IMR-90 (cell line): ENCODE measurements at regions not wholly inside any gene's neighbourhood (a gene's known extent, or its start where the extent isn't known, plus 50 kb on each side); places are given as distances from the start of the nearest gene placed in this dataset.

Experiments
- ATAC-seq: fragments of 200-7000 bp; cut with Tn5 transposase; 2 replicates; pipeline ENCODE4 v1.9.1; 2020; ENCODE audit warnings: low read depth, mild to moderate bottlenecking, moderate library complexity
- BruUV-seq: library from RNA; stranded (reverse); fragments of 400-500 nt; replicated peaks from 2 replicates; lab custom pipeline; 2021; lab: Mats Ljungman, UMichigan
- CTCF ChIA-PET: fragments of 300-600 bp; formaldehyde crosslinking; extraction: SDS; loops from one replicate; lab custom pipeline; 2021; ENCODE audit warnings: antibody characterized with exemption; lab: Yijun Ruan, JAX
- POLR2A ChIA-PET: fragments of 300-600 bp; sonication (Branson Sonifier 250); formaldehyde crosslinking; loops from one replicate; lab custom pipeline; 2022; ENCODE audit warnings: antibody characterized with exemption; ENCODE audit not compliant: unreplicated experiment; lab: Charles Lee
- DNase-seq: peaks from one replicate; pipeline ENCODE4 v3.0.0; 2013
- H2AFZ ChIP-seq: replicated peaks from 2 replicates; pipeline ENCODE3; 2013; ENCODE audit warnings: low read length, mild to moderate bottlenecking; ENCODE audit not compliant: poor library complexity
- H2AK5ac ChIP-seq: 2 replicates; pipeline ENCODE4 v1.6.1; 2013; ENCODE audit warnings: low read depth, low read length, inconsistent platforms
- H2AK9ac ChIP-seq: replicated peaks from 2 replicates; pipeline ENCODE3; 2013; ENCODE audit warnings: mild to moderate bottlenecking, low read depth, low read length, moderate library complexity; ENCODE audit not compliant: poor library complexity
- H2BK120ac ChIP-seq: 2 replicates; pipeline ENCODE4 v1.6.1; 2013; ENCODE audit warnings: low read depth, low read length, inconsistent platforms
- H2BK15ac ChIP-seq: 3 replicates; pipeline ENCODE4 v1.6.1; 2013; ENCODE audit warnings: low read depth, low read length, inconsistent platforms
- H2BK20ac ChIP-seq: 2 replicates; pipeline ENCODE4 v1.6.1; 2013; ENCODE audit warnings: low read depth, mild to moderate bottlenecking, inconsistent platforms, low read length, moderate library complexity
- H2BK5ac ChIP-seq: 2 replicates; pipeline ENCODE4 v1.6.1; 2013; ENCODE audit warnings: mild to moderate bottlenecking, low read depth, low read length, inconsistent platforms; ENCODE audit not compliant: poor library complexity, severe bottlenecking
- H3K14ac ChIP-seq: replicated peaks from 2 replicates; pipeline ENCODE4 v1.6.1; 2013; ENCODE audit warnings: low read depth, low read length, inconsistent platforms
- H3K18ac ChIP-seq: 2 replicates; pipeline ENCODE4 v1.6.1; 2013; ENCODE audit warnings: low read depth, low read length, control low read depth
- H3K23ac ChIP-seq: 2 replicates; pipeline ENCODE4 v1.6.1; 2013; ENCODE audit warnings: low read depth, low read length, inconsistent platforms
- H3K27ac ChIP-seq: 2 replicates; pipeline ENCODE4 v1.5.1; 2013; ENCODE audit warnings: mild to moderate bottlenecking, control low read depth, low read length; ENCODE audit not compliant: insufficient read depth
- H3K27me3 ChIP-seq: 2 replicates; pipeline ENCODE4 v1.6.1; 2013; ENCODE audit warnings: low read length; ENCODE audit not compliant: control insufficient read depth, insufficient read depth
- H3K36me3 ChIP-seq: 2 replicates; pipeline ENCODE4 v1.6.1; 2013; ENCODE audit warnings: low read length, mixed read lengths; ENCODE audit not compliant: control insufficient read depth, insufficient read depth
- H3K4ac ChIP-seq: 2 replicates; pipeline ENCODE4 v1.6.1; 2013; ENCODE audit warnings: low read depth, low read length, inconsistent platforms
- H3K4me1 ChIP-seq: 2 replicates; pipeline ENCODE4 v1.6.1; 2013; ENCODE audit warnings: low read length, mixed read lengths; ENCODE audit not compliant: control insufficient read depth, insufficient read depth
- H3K4me2 ChIP-seq: 2 replicates; pipeline ENCODE4 v1.6.1; 2013; ENCODE audit warnings: low read depth, mild to moderate bottlenecking, control low read depth, low read length, moderate library complexity
- H3K4me3 ChIP-seq: 2 replicates; pipeline ENCODE4 v1.5.1; 2013; ENCODE audit warnings: low read depth, mild to moderate bottlenecking, control low read depth, low read length, moderate library complexity; ENCODE audit not compliant: insufficient read depth
- H3K56ac ChIP-seq: 2 replicates; pipeline ENCODE4 v1.6.1; 2013; ENCODE audit warnings: low read length, inconsistent platforms; ENCODE audit not compliant: insufficient read depth; ENCODE audit errors: extremely low read depth
- H3K79me1 ChIP-seq, 2 experiments: 2 replicates each; pipeline ENCODE4 v1.6.1; 2013; ENCODE audit warnings: low read length in 2 of 2, inconsistent platforms in 1 of 2, low read depth in 1 of 2
- H3K9ac ChIP-seq: 2 replicates; pipeline ENCODE4 v1.6.1; 2013; ENCODE audit warnings: low read depth, low read length, control low read depth
- H3K9me1 ChIP-seq: 2 replicates; pipeline ENCODE4 v1.6.1; 2013; ENCODE audit warnings: low read length, inconsistent platforms; ENCODE audit not compliant: insufficient read depth
- H3K9me3 ChIP-seq: 2 replicates; pipeline ENCODE4 v1.6.1; 2013; ENCODE audit warnings: low read length; ENCODE audit not compliant: control insufficient read depth, insufficient read depth
- H4K20me1 ChIP-seq: 2 replicates; pipeline ENCODE4 v1.6.1; 2013; ENCODE audit warnings: low read length, inconsistent platforms; ENCODE audit not compliant: insufficient read depth
- H4K5ac ChIP-seq: 2 replicates; pipeline ENCODE4 v1.6.1; 2013; ENCODE audit warnings: mild to moderate bottlenecking, low read depth, low read length, control low read depth
- H4K8ac ChIP-seq, 2 experiments: 2 replicates each; pipeline ENCODE4 v1.6.1; 2013; ENCODE audit warnings: low read depth in 2 of 2, low read length in 2 of 2, control low read depth in 1 of 2, inconsistent platforms in 1 of 2
- H4K91ac ChIP-seq: 2 replicates; pipeline ENCODE4 v1.6.1; 2013; ENCODE audit warnings: low read depth, low read length, inconsistent platforms; ENCODE audit not compliant: insufficient read depth
- BHLHE40 ChIP-seq: fragments of 150-350 bp; IDR thresholded peaks from 2 replicates; pipeline ENCODE4 v1.6.1; 2016; ENCODE audit warnings: mild to moderate bottlenecking, low read depth, low read length
- CEBPB ChIP-seq: IDR thresholded peaks from 2 replicates; pipeline ENCODE4 v1.6.1; 2012; ENCODE audit warnings: low read depth, low read length, improper control_type of control experiment
- CHD1 ChIP-seq: IDR thresholded peaks from 2 replicates; pipeline ENCODE4 v1.6.1; 2012; ENCODE audit warnings: low read depth, low read length, improper control_type of control experiment
- FOS ChIP-seq: fragments of 150-350 bp; IDR thresholded peaks from 2 replicates; pipeline ENCODE4 v1.6.1; 2016; ENCODE audit warnings: low read depth, low read length
- MAFK ChIP-seq: IDR thresholded peaks from 2 replicates; pipeline ENCODE4 v1.6.1; 2012; ENCODE audit warnings: low read depth, low read length, improper control_type of control experiment
- MAZ ChIP-seq: IDR thresholded peaks from 2 replicates; pipeline ENCODE4 v1.6.1; 2012; ENCODE audit warnings: low read depth, mild to moderate bottlenecking, low read length, improper control_type of control experiment, moderate library complexity, borderline replicate concordance
- MXI1 ChIP-seq: IDR thresholded peaks from 2 replicates; pipeline ENCODE4 v1.6.1; 2012; ENCODE audit warnings: low read depth, mild to moderate bottlenecking, low read length, moderate library complexity, borderline replicate concordance
- NFE2L2 ChIP-seq: fragments of 150-350 bp; IDR thresholded peaks from 2 replicates; pipeline ENCODE4 v1.6.1; 2016; ENCODE audit warnings: low read depth, mild to moderate bottlenecking, low read length
- POLR2A ChIP-seq: IDR thresholded peaks from 2 replicates; pipeline ENCODE4 v1.6.1; 2012; ENCODE audit warnings: mild to moderate bottlenecking, low read depth, low read length
- RAD21 ChIP-seq: IDR thresholded peaks from 2 replicates; pipeline ENCODE4 v1.6.1; 2012; ENCODE audit warnings: low read length, improper control_type of control experiment
- RCOR1 ChIP-seq: IDR thresholded peaks from 2 replicates; pipeline ENCODE4 v1.6.1; 2012; ENCODE audit warnings: mild to moderate bottlenecking, low read length, improper control_type of control experiment; ENCODE audit not compliant: insufficient replicate concordance
- RFX5 ChIP-seq: IDR thresholded peaks from 2 replicates; pipeline ENCODE4 v1.8.0; 2012; ENCODE audit warnings: low read depth, mild to moderate bottlenecking, low read length, moderate library complexity
- SMC3 ChIP-seq: fragments of 150-350 bp; IDR thresholded peaks from 2 replicates; pipeline ENCODE4 v1.6.1; 2016; ENCODE audit warnings: low read depth, mild to moderate bottlenecking, antibody characterized with exemption, low read length, moderate library complexity
- WGBS, 2 experiments: methylation state at CpG; one replicate each; pipeline versions ENCODE4 v1.1.5 to v1.1.7; 2013; ENCODE audit warnings: missing lambda C conversion rate in 2 of 2; ENCODE audit not compliant: insufficient read length in 1 of 2; ENCODE audit errors: extremely low coverage in 2 of 2; 5-methylcytosine and 5-hydroxymethylcytosine counted together
- dilution Hi-C: fragments of 300-500 bp; cut with HindIII; formaldehyde crosslinking; loops from one replicate; pipeline ENCODE4 v1.14.3; 2018; ENCODE audit warnings: low sequenced_read_pairs; ENCODE audit not compliant: unreplicated experiment
- in situ Hi-C: fragments of 300-500 bp; cut with MboI; formaldehyde crosslinking; loops from 3 replicates; pipeline ENCODE4 v1.14.3; 2019; ENCODE audit warnings: low sequenced_read_pairs, inconsistent platforms, mixed read lengths
- intact Hi-C: fragments of 100-400 bp; cut with micrococcal nuclease; formaldehyde crosslinking; loops from 2 replicates; pipeline ENCODE4 v1.10.0; 2022
- TF ChIP-seq, protein P1 (sequence below): conservative IDR thresholded peaks from 2 replicates; pipeline ENCODE4 v1.5.1; 2012; ENCODE audit warnings: mild to moderate bottlenecking, low read depth, low read length, improper control_type of control experiment
- TF ChIP-seq, protein P2 (sequence below): fragments of 150-350 bp; IDR thresholded peaks from 2 replicates; pipeline ENCODE4 v1.6.1; 2016; ENCODE audit warnings: low read depth, mild to moderate bottlenecking, low read length, moderate library complexity, borderline replicate concordance
- TF ChIP-seq, protein P3 (sequence below): fragments of 150-350 bp; IDR thresholded peaks from 2 replicates; pipeline ENCODE4 v1.6.1; 2017; ENCODE audit warnings: mild to moderate bottlenecking, antibody characterized with exemption, low read length, low read depth

DNA sequence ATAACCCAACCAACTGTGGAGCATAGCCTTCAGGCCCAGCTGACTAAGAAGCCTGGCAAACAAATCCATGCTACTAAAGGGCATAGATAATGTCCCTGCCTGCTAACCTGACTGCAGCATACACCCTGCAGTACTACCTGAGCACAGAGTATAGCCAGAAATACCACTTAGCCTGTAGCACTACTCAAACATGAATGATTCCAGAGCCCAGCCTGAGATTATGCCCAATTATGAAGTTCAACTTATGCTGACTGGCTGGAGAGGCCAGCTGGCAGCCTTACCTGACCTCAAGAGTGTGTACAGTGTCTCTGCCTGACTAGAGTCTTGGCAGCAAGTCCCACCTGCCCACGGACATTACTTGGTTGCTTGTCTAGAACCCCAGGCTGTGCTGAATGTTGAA, 1265.3 kb downstream of the CDH11 start:
- in situ Hi-C loops = no loop called here

More for the DNA sequence above, 1265.3 kb downstream of the CDH11 start:
- H4K91ac ChIP-seq = no peak overlapping the region
- no peak overlapping the region for H4K8ac ChIP-seq
- TF ChIP-seq CHD1 = no peak
- no peak for TF ChIP-seq RAD21
- no peak for TF ChIP-seq RFX5
- no peak for TF ChIP-seq SMC3
- no peak for TF ChIP-seq FOS
- TF ChIP-seq, protein P1, sequence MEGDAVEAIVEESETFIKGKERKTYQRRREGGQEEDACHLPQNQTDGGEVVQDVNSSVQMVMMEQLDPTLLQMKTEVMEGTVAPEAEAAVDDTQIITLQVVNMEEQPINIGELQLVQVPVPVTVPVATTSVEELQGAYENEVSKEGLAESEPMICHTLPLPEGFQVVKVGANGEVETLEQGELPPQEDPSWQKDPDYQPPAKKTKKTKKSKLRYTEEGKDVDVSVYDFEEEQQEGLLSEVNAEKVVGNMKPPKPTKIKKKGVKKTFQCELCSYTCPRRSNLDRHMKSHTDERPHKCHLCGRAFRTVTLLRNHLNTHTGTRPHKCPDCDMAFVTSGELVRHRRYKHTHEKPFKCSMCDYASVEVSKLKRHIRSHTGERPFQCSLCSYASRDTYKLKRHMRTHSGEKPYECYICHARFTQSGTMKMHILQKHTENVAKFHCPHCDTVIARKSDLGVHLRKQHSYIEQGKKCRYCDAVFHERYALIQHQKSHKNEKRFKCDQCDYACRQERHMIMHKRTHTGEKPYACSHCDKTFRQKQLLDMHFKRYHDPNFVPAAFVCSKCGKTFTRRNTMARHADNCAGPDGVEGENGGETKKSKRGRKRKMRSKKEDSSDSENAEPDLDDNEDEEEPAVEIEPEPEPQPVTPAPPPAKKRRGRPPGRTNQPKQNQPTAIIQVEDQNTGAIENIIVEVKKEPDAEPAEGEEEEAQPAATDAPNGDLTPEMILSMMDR = no peak
- TF ChIP-seq, protein P2, sequence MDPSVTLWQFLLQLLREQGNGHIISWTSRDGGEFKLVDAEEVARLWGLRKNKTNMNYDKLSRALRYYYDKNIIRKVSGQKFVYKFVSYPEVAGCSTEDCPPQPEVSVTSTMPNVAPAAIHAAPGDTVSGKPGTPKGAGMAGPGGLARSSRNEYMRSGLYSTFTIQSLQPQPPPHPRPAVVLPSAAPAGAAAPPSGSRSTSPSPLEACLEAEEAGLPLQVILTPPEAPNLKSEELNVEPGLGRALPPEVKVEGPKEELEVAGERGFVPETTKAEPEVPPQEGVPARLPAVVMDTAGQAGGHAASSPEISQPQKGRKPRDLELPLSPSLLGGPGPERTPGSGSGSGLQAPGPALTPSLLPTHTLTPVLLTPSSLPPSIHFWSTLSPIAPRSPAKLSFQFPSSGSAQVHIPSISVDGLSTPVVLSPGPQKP = no peak
- TF ChIP-seq NFE2L2 = no peak
- no peak for TF ChIP-seq MXI1
- no peak for TF ChIP-seq CEBPB
- TF ChIP-seq, protein P3, sequence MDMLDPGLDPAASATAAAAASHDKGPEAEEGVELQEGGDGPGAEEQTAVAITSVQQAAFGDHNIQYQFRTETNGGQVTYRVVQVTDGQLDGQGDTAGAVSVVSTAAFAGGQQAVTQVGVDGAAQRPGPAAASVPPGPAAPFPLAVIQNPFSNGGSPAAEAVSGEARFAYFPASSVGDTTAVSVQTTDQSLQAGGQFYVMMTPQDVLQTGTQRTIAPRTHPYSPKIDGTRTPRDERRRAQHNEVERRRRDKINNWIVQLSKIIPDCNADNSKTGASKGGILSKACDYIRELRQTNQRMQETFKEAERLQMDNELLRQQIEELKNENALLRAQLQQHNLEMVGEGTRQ = no peak
- TF ChIP-seq POLR2A = no peak
- no peak for TF ChIP-seq RCOR1
- no peak for TF ChIP-seq MAFK
- TF ChIP-seq BHLHE40 = no peak
- TF ChIP-seq MAZ = no peak
- no peak overlapping the region for H3K18ac ChIP-seq
- H3K79me1 ChIP-seq = no peaks in the 10 kb centered on the region
- no peak overlapping the region for H2BK5ac ChIP-seq
- H3K9me3 ChIP-seq = no peaks in the 10 kb centered on the region; the same call in 1 of the 2 replicates
- BruUV-seq = no TSS peak
- H3K9me1 ChIP-seq = no peaks in the 10 kb centered on the region
- H3K9ac ChIP-seq = no peak overlapping the region
- DNase-seq = no peak
- CTCF ChIA-PET = no interaction called here
- H3K4me2 ChIP-seq = no peak overlapping the region
- H3K27ac ChIP-seq = no peak overlapping the region
- dilution Hi-C loops (no loop called here), intact Hi-C loops (loop anchor here (10.0 kb wide), 1 partner anchor 482 kb away; no protein-coding TSS in a partner anchor)
- H4K20me1 ChIP-seq = no peaks in the 10 kb centered on the region
- no peaks in the 10 kb centered on the region for H3K27me3 ChIP-seq
- H3K4ac ChIP-seq = no peak overlapping the region
- no peak overlapping the region for H2AFZ ChIP-seq
- no peak overlapping the region for H2BK20ac ChIP-seq
- no peak overlapping the region for H3K14ac ChIP-seq
- no peak overlapping the region for H2AK9ac ChIP-seq
- H4K5ac ChIP-seq = no peak overlapping the region
- no peak overlapping the region for H3K4me3 ChIP-seq
- H3K56ac ChIP-seq = no peak overlapping the region
- POLR2A ChIA-PET = no interaction called here
- H3K36me3 ChIP-seq = no peaks in the 10 kb centered on the region
- no peaks in the 10 kb centered on the region for H3K4me1 ChIP-seq
- no peak overlapping the region for H2BK120ac ChIP-seq
- no peak overlapping the region for H2AK5ac ChIP-seq
- WGBS, 2 experiments = 17% methylated on average over 1 of the region's 1 CpG; no CpG with 5 or more reads in 1 of the 2 experiments
- H2BK15ac ChIP-seq = no peak overlapping the region
- no peak overlapping the region for H3K23ac ChIP-seq
- no peak for ATAC-seq
